K562 (cell line): ENCODE measurements at regions not wholly inside any gene's neighbourhood (a gene's known extent, or its start where the extent isn't known, plus 50 kb on each side); places are given as distances from the start of the nearest gene placed in this dataset.

Experiments used
- ATAC-seq: fragments of 200-7000 bp; cut with Tn5 transposase; 3 replicates; pipeline ENCODE4 v1.9.1; 2020; ENCODE audit warnings: moderate library complexity
- BruUV-seq: library from RNA; stranded (reverse); fragments of 400-500 nt; replicated peaks from 2 replicates; lab custom pipeline; 2021; lab: Mats Ljungman, UMichigan
- CTCF ChIA-PET: fragments of 300-600 bp; formaldehyde crosslinking; extraction: SDS; loops from one replicate; lab custom pipeline; 2021; ENCODE audit warnings: low intra/inter-chr PET ratio; lab: Yijun Ruan, JAX
- POLR2A ChIA-PET: fragments of 300-600, 350-650 bp; sonication (Branson Sonifier 250); formaldehyde crosslinking; extraction: SDS; loops from one replicate; lab custom pipeline; 2021; ENCODE audit warnings: antibody characterized with exemption, inconsistent platforms; lab: Yijun Ruan, JAX
- DNase-seq, 4 experiments: peaks; one replicate each; pipeline versions ENCODE4 v3.0.0 to v3.0.0-alpha.2; 2011 to 2018; ENCODE audit warnings: low spot score in 3 of 4, mixed read lengths in 3 of 4; ENCODE audit errors: extremely low read depth in 1 of 4
- FAIRE-seq: peaks from 2 replicates; lab custom pipeline; 2011; peaks lifted over from hg19 to GRCh38; lab: Jason Lieb, UNC
- H2AFZ ChIP-seq: 2 replicates; pipeline ENCODE4 v1.6.0; 2011; ENCODE audit warnings: low read depth, low read length, control low read depth, inconsistent platforms
- H3K27ac ChIP-seq: fragments of 200-600 bp; 3 replicates; pipeline ENCODE4 v1.8.0; 2011; ENCODE audit warnings: low read depth, mild to moderate bottlenecking, control low read depth, inconsistent platforms, low read length, moderate library complexity, mixed read lengths; ENCODE audit errors: extremely low read depth
- H3K27me3 ChIP-seq, 2 experiments: fragments of 300-600 bp in 1 of 2; 2 replicates in 1 of 2; 3 replicates in 1 of 2; pipeline versions ENCODE4 v1.6.0 to v1.8.0; 2011; ENCODE audit warnings: inconsistent platforms in 2 of 2, low read length in 2 of 2, mild to moderate bottlenecking in 1 of 2, mixed read lengths in 1 of 2, moderate library complexity in 1 of 2; ENCODE audit not compliant: control insufficient read depth in 2 of 2, insufficient read depth in 2 of 2
- H3K36me3 ChIP-seq: fragments of 300-600 bp; 3 replicates; pipeline ENCODE4 v1.8.0; 2011; ENCODE audit warnings: mild to moderate bottlenecking, low read length, inconsistent platforms; ENCODE audit not compliant: control insufficient read depth, insufficient read depth
- H3K4me1 ChIP-seq, 2 experiments: fragments of 200-600 bp in 1 of 2; replicated peaks in 1 of 2; 2 replicates in 1 of 2; 3 replicates in 1 of 2; pipeline versions ENCODE4 v1.5.1 to v1.8.0; 2011; ENCODE audit warnings: inconsistent platforms in 2 of 2, low read length in 2 of 2, mild to moderate bottlenecking in 1 of 2, mixed read lengths in 1 of 2, moderate library complexity in 1 of 2; ENCODE audit not compliant: control insufficient read depth in 2 of 2, insufficient read depth in 2 of 2
- H3K4me2 ChIP-seq: 2 replicates; pipeline ENCODE4 v1.6.1; 2011; ENCODE audit warnings: low read length, control low read depth, inconsistent platforms, mixed read lengths; ENCODE audit not compliant: insufficient read depth
- H3K4me3 ChIP-seq: fragments of 200-600 bp; sonication (generic), shearing (Covaris generic); 2 replicates; pipeline ENCODE4 v1.5.1; 2016; ENCODE audit warnings: control low read depth, inconsistent platforms
- H3K79me2 ChIP-seq: fragments of 200-600 bp; 3 replicates; pipeline ENCODE4 v1.8.0; 2011; ENCODE audit warnings: low read length, inconsistent platforms; ENCODE audit not compliant: control insufficient read depth, insufficient read depth
- H3K9ac ChIP-seq, 2 experiments: 2 replicates each; pipeline versions ENCODE4 v1.6.0 to v1.6.1; 2011; ENCODE audit warnings: low read depth in 2 of 2, low read length in 2 of 2, control low read depth in 1 of 2, inconsistent platforms in 1 of 2, mild to moderate bottlenecking in 1 of 2, mixed read lengths in 1 of 2; ENCODE audit not compliant: insufficient read depth in 1 of 2
- H3K9me1 ChIP-seq: one replicate; pipeline ENCODE4 v1.6.0; 2011; ENCODE audit warnings: inconsistent platforms, mild to moderate bottlenecking, low read length, moderate library complexity; ENCODE audit not compliant: control insufficient read depth, insufficient read depth
- H3K9me3 ChIP-seq: replicated peaks from 2 replicates; pipeline ENCODE4 v1.5.1; 2011; ENCODE audit warnings: low read depth, low read length, inconsistent platforms; ENCODE audit not compliant: control insufficient read depth, insufficient read depth
- H4K20me1 ChIP-seq: replicated peaks from 2 replicates; pipeline ENCODE4 v1.6.1; 2011; ENCODE audit warnings: low read length, inconsistent platforms, mixed read lengths; ENCODE audit not compliant: control insufficient read depth, insufficient read depth
- ILK ChIP-seq: fragments of 450-650 bp; IDR thresholded peaks from 2 replicates; pipeline ENCODE4 v1.6.1; 2016; ENCODE audit warnings: missing genetic modification characterization, low read depth, mild to moderate bottlenecking, missing compliant biosample characterization, moderate library complexity, borderline replicate concordance
- ZNF408 ChIP-seq: fragments of 250-450 bp; sonication (Bioruptor Pico); IDR thresholded peaks from 2 replicates; pipeline ENCODE4 v1.4.0; 2020; ENCODE audit warnings: low read depth, mild to moderate bottlenecking, moderate library complexity
- ZNF778 ChIP-seq: fragments of 450-650 bp; formaldehyde crosslinking; IDR thresholded peaks from 2 replicates; pipeline ENCODE4 v1.4.0; 2020; ENCODE audit warnings: mild to moderate bottlenecking, moderate library complexity
- WGBS: fragments of 100-300 bp; shearing (Covaris generic); methylation state at CpG from one replicate; pipeline ENCODE4 v1.1.6; 2016; ENCODE audit warnings: low coverage, mixed read lengths; ENCODE audit not compliant: insufficient coverage; ENCODE audit errors: missing lambda C conversion rate; 5-methylcytosine and 5-hydroxymethylcytosine counted together
- in situ Hi-C: fragments of 300-500 bp; cut with MboI; formaldehyde crosslinking; loops from 4 replicates; pipeline ENCODE4 v1.15.0; 2018; ENCODE audit warnings: inconsistent platforms, mixed read lengths
- intact Hi-C: fragments of 100-400 bp; cut with micrococcal nuclease; formaldehyde crosslinking; loops from 2 replicates; pipeline ENCODE4 v1.14.2; 2022
- TF ChIP-seq, protein P1 (sequence below): sonication (generic); formaldehyde crosslinking; IDR thresholded peaks from 2 replicates; pipeline ENCODE4 v1.8.1; 2023; ENCODE audit warnings: missing genetic modification reagents, mild to moderate bottlenecking, borderline replicate concordance
- TF ChIP-seq, protein P2 (sequence below): fragments of 150-350 bp; conservative IDR thresholded peaks from 2 replicates; pipeline ENCODE4 v1.6.1; 2014; ENCODE audit warnings: low read length

DNA sequence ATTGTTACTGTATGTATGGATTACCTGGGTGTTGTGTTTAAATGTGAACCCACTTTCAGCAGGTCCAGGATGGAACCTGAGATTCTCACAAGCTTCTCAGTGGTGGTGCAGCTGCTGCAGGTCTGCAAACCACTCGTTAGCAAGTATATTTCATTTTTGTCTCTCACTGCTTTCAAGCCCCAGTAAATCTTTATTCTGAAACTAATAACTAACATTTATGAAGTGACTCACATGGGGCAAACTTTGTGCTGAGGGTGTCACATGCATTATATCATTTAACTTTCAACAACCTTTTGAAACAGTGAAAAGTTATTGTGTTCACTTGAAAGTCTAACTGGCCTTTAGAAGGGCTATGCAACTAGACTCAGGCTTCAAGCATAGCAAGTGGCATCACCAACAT lies 98.9 kb upstream of the DYNLRB2 start:
- POLR2A ChIA-PET = interaction anchor here (0.8 kb wide), 1 partner anchor 15 kb away, joined by 3 read pairs; no protein-coding TSS in a partner anchor
- no peaks in the 10 kb centered on the region for H3K9me1 ChIP-seq
- CTCF ChIA-PET = no interaction called here
- H3K36me3 ChIP-seq = no peaks in the 10 kb centered on the region
- no peak overlapping the region for H3K4me2 ChIP-seq
- no peak overlapping the region for H3K4me3 ChIP-seq
- H3K27ac ChIP-seq = no peak overlapping the region
- no peak overlapping the region for H2AFZ ChIP-seq
- ATAC-seq (no peak), DNase-seq (no peak), FAIRE-seq (no peak)
- in situ Hi-C loops = no loop called here
- H4K20me1 ChIP-seq = no peaks in the 10 kb centered on the region
- no peaks in the 10 kb centered on the region for H3K9me3 ChIP-seq
- TF ChIP-seq, protein P1, sequence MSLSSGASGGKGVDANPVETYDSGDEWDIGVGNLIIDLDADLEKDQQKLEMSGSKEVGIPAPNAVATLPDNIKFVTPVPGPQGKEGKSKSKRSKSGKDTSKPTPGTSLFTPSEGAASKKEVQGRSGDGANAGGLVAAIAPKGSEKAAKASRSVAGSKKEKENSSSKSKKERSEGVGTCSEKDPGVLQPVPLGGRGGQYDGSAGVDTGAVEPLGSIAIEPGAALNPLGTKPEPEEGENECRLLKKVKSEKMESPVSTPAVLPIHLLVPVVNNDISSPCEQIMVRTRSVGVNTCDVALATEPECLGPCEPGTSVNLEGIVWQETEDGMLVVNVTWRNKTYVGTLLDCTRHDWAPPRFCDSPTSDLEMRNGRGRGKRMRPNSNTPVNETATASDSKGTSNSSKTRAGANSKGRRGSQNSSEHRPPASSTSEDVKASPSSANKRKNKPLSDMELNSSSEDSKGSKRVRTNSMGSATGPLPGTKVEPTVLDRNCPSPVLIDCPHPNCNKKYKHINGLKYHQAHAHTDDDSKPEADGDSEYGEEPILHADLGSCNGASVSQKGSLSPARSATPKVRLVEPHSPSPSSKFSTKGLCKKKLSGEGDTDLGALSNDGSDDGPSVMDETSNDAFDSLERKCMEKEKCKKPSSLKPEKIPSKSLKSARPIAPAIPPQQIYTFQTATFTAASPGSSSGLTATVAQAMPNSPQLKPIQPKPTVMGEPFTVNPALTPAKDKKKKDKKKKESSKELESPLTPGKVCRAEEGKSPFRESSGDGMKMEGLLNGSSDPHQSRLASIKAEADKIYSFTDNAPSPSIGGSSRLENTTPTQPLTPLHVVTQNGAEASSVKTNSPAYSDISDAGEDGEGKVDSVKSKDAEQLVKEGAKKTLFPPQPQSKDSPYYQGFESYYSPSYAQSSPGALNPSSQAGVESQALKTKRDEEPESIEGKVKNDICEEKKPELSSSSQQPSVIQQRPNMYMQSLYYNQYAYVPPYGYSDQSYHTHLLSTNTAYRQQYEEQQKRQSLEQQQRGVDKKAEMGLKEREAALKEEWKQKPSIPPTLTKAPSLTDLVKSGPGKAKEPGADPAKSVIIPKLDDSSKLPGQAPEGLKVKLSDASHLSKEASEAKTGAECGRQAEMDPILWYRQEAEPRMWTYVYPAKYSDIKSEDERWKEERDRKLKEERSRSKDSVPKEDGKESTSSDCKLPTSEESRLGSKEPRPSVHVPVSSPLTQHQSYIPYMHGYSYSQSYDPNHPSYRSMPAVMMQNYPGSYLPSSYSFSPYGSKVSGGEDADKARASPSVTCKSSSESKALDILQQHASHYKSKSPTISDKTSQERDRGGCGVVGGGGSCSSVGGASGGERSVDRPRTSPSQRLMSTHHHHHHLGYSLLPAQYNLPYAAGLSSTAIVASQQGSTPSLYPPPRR (CRISPR knock-in tag) = no peak
- no peak for TF ChIP-seq ZNF778
- no peak for TF ChIP-seq ZNF408 (CRISPR knock-in tag)
- TF ChIP-seq, protein P2, sequence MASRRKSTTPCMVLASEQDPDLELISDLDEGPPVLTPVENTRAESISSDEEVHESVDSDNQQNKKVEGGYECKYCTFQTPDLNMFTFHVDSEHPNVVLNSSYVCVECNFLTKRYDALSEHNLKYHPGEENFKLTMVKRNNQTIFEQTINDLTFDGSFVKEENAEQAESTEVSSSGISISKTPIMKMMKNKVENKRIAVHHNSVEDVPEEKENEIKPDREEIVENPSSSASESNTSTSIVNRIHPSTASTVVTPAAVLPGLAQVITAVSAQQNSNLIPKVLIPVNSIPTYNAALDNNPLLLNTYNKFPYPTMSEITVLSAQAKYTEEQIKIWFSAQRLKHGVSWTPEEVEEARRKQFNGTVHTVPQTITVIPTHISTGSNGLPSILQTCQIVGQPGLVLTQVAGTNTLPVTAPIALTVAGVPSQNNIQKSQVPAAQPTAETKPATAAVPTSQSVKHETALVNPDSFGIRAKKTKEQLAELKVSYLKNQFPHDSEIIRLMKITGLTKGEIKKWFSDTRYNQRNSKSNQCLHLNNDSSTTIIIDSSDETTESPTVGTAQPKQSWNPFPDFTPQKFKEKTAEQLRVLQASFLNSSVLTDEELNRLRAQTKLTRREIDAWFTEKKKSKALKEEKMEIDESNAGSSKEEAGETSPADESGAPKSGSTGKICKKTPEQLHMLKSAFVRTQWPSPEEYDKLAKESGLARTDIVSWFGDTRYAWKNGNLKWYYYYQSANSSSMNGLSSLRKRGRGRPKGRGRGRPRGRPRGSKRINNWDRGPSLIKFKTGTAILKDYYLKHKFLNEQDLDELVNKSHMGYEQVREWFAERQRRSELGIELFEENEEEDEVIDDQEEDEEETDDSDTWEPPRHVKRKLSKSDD = no peak
- TF ChIP-seq ILK (tag) = no peak
- no TSS peak for BruUV-seq
- no peaks in the 10 kb centered on the region for H3K79me2 ChIP-seq
- H3K27me3 ChIP-seq = no peaks in the 10 kb centered on the region
- 0% methylated on average over 1 of the region's 1 CpG for WGBS
- H3K4me1 ChIP-seq = no peaks in the 10 kb centered on the region
- no peak overlapping the region for H3K9ac ChIP-seq
- intact Hi-C loops = no loop called here
